WI38 (cell line): ENCODE measurements at regions not wholly inside any gene's neighbourhood (a gene's known extent, or its start where the extent isn't known, plus 50 kb on each side); places are given as distances from the start of the nearest gene placed in this dataset.

Experiments used
- H3K4me3 ChIP-seq: 2 replicates; pipeline ENCODE4 v1.5.1; 2011; ENCODE audit warnings: low read depth, mild to moderate bottlenecking, control low read depth, low read length
- TF ChIP-seq, protein P1 (sequence below): IDR thresholded peaks from 2 replicates; pipeline ENCODE4 v1.5.1; 2012; ENCODE audit warnings: low read depth, mild to moderate bottlenecking, control low read depth, low read length

DNA sequence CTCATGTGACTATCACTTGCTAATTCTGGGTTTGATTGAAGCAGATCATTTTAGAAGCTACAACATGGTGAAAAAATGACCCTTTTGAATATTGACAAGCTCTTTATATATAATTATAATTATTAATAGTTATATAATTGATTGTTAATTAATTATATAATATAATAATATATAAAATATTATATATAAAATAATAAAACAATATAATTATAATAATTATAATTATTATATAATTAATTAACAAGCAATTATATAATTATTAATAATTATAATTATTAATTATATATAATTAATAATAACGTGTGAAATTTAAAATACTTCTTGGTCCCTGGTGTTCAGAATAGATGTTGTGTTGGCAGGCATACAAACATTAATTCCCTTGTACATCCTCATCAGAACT lies 404.1 kb upstream of the CDH19 start:
- no peak overlapping the region for H3K4me3 ChIP-seq
- TF ChIP-seq, protein P1, sequence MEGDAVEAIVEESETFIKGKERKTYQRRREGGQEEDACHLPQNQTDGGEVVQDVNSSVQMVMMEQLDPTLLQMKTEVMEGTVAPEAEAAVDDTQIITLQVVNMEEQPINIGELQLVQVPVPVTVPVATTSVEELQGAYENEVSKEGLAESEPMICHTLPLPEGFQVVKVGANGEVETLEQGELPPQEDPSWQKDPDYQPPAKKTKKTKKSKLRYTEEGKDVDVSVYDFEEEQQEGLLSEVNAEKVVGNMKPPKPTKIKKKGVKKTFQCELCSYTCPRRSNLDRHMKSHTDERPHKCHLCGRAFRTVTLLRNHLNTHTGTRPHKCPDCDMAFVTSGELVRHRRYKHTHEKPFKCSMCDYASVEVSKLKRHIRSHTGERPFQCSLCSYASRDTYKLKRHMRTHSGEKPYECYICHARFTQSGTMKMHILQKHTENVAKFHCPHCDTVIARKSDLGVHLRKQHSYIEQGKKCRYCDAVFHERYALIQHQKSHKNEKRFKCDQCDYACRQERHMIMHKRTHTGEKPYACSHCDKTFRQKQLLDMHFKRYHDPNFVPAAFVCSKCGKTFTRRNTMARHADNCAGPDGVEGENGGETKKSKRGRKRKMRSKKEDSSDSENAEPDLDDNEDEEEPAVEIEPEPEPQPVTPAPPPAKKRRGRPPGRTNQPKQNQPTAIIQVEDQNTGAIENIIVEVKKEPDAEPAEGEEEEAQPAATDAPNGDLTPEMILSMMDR = no peak

DNA sequence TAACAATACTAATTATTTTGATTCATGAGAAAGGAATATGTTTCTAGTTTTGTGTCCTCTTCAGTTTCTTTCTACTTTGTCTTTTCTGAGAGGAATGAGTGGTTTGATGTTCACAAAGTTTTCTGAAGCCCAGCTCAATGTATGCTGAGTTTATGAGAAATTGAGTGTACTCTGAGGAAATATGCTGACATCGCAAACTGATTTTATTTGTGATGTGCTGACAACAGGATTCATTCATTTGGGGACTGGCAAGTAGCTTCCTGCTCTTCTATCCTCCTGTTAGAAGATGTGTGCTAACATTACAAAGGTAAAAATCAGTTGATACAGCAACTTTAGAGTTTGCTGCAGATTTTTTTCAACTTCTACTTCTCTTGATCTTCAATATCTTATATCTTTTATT lies 403.2 kb upstream of the CDH19 start:
- no peak overlapping the region for H3K4me3 ChIP-seq
- TF ChIP-seq, protein P1 = no peak

- H3K4me3 ChIP-seq = no peak overlapping the region
- TF ChIP-seq, protein P1 = no peak
Observed at GRCh38 chr18:67001052-67001451, 397.2 kb upstream of the CDH19 start.

DNA sequence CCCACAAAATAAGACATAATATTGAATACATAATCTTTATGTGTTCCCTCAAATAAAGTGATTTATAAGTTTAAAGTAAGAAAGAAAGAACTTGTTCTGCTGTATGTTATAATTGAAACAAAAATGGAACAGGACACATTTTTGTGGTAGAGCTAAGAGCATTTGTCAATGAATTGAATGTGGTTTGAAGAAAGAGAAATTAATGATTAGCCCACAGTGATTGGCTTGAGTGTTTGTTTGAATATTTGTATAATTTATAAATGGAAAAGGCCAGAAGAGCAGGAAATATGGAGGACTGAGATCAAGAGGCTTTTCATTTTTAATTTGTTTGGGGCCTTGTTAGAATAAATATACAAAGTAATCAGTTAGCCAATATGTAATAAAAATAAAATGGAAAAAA lies 395.1 kb upstream of the CDH19 start:
- TF ChIP-seq, protein P1 = no peak
- no peak overlapping the region for H3K4me3 ChIP-seq

GRCh38 chr18:66995270-66995669 lies 391.4 kb upstream of the CDH19 start:
- no peak overlapping the region for H3K4me3 ChIP-seq
- TF ChIP-seq, protein P1 = no peak

DNA sequence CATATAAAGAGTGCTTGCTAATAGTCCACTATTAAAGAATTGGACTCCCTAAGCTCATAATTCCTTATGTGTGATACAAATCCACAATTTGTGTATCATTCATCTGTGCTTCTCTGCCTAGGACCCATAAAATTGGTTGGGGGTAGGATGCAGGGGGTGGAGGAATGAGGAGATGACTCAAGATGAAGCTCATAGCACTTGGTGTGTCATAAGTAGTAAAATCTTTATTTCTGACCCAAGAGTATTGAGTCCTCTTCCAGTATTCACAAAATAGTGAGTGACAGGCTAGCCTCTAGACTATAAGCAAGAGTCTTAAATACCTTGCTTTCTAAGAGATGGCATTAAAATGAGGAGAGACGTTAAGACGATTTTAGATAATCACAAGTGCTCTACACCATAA lies 390.9 kb upstream of the CDH19 start:
- TF ChIP-seq, protein P1 = no peak
- no peak overlapping the region for H3K4me3 ChIP-seq

GRCh38 chr18:66993492-66993891 lies 389.6 kb upstream of the CDH19 start:
- no peak overlapping the region for H3K4me3 ChIP-seq
- TF ChIP-seq, protein P1 = no peak
